ENCODE measurements at regions not wholly inside any gene's neighbourhood (a gene's known extent, or its start where the extent isn't known, plus 50 kb on each side); places are given as distances from the start of the nearest gene placed in this dataset.

GRCh38 chrX:97673135-97673534 is 789.4 kb downstream of the RPA4 start:
- no peaks in the 10 kb centered on the region for H3K4me1 ChIP-seq (replicated peaks in 1 of 4; ENCODE audit: control insufficient read depth in 3 of 4, insufficient read depth in 4 of 4, low read length in 3 of 4)
- ChIA-PET CTCF (ENCODE audit: partially characterized antibody) (no interaction called here), POLR2A (ENCODE audit: partially characterized antibody) (no interaction called here)
- H2BK15ac ChIP-seq (ENCODE audit: low read length): no peak overlapping the region
- no peak overlapping the region for H2AK5ac ChIP-seq (ENCODE audit: low read depth, low read length)
- H2BK5ac ChIP-seq (ENCODE audit: low read depth, low read length): no peak overlapping the region
- no peak overlapping the region for H2BK120ac ChIP-seq (replicated peaks; ENCODE audit: low read depth, low read length)
- no peaks in the 10 kb centered on the region for H3K79me2 ChIP-seq (ENCODE audit: control insufficient read depth in 1 of 2, insufficient read depth in 2 of 2, low read length in 2 of 2)
- no peak overlapping the region for H4K8ac ChIP-seq (ENCODE audit: extremely low read depth, insufficient read depth, low read length)
- no peak overlapping the region for H2BK20ac ChIP-seq (ENCODE audit: low read length)
- no peak overlapping the region for H3K56ac ChIP-seq (replicated peaks; ENCODE audit: insufficient read length, low read depth, low read length)
- no peak overlapping the region for H3K4me3 ChIP-seq (ENCODE audit: extremely low read depth in 1 of 4, insufficient read depth in 2 of 4, low read depth in 3 of 4, low read length in 4 of 4)
- H2BK12ac ChIP-seq (ENCODE audit: low read depth, low read length): no peak overlapping the region
- no peaks in the 10 kb centered on the region for H3K79me1 ChIP-seq (ENCODE audit: low read depth, low read length)
- H3K36me3 ChIP-seq (ENCODE audit: control insufficient read depth in 2 of 4, insufficient read depth in 4 of 4, low read length in 3 of 4): no peaks in the 10 kb centered on the region
- H3K14ac ChIP-seq (ENCODE audit: insufficient read length): no peak overlapping the region
- H3K23ac ChIP-seq (ENCODE audit: insufficient read length): no peak overlapping the region
- H4K5ac ChIP-seq (ENCODE audit: insufficient read length, low read depth, low read length): no peak overlapping the region
- no peaks in the 10 kb centered on the region for H3K23me2 ChIP-seq (ENCODE audit: low read depth, low read length)
- FAIRE-seq: no peak
- no peaks in the 10 kb centered on the region for H3K9me3 ChIP-seq (ENCODE audit: insufficient read depth in 2 of 2, low read depth in 1 of 2, low read length in 1 of 2)
- no peak overlapping the region for H3K18ac ChIP-seq (ENCODE audit: extremely low read depth, low read length)
- no peak for DNase-seq (ENCODE audit: low read depth in 1 of 2, low spot score in 2 of 2)
- no peaks in the 10 kb centered on the region for H4K20me1 ChIP-seq (replicated peaks in 1 of 2; ENCODE audit: control insufficient read depth in 1 of 2, insufficient read depth in 2 of 2, low read length in 2 of 2)
- H3K4ac ChIP-seq (replicated peaks; ENCODE audit: insufficient read length, low read depth, low read length): no peak overlapping the region
- no peak overlapping the region for H3K4me2 ChIP-seq (ENCODE audit: insufficient read depth in 1 of 2, low read depth in 2 of 2, low read length in 2 of 2)
- H3K9ac ChIP-seq (replicated peaks in 1 of 4; ENCODE audit: extremely low read depth in 1 of 4, low read depth in 3 of 4, low read length in 3 of 4): no peak overlapping the region
- no peak overlapping the region for H4K91ac ChIP-seq (replicated peaks; ENCODE audit: insufficient read length, low read length)
- no peaks in the 10 kb centered on the region for H3K27me3 ChIP-seq (replicated peaks in 1 of 4; ENCODE audit: control insufficient read depth in 3 of 4, extremely low read depth in 1 of 4, insufficient read depth in 3 of 4, low read length in 3 of 4)
- H3K27ac ChIP-seq (ENCODE audit: low read depth, low read length): no peak overlapping the region
- no peak overlapping the region for H2AFZ ChIP-seq (ENCODE audit: low read length)
- 96% methylated on average over 5 of the region's 5 CpGs; no CpG with 5 or more reads in 1 of the 2 experiments for WGBS, 2 experiments (ENCODE audit: extremely low coverage in 1 of 2, insufficient coverage in 1 of 2, insufficient read length in 1 of 2, insufficient replicate concordance in 2 of 2, low coverage in 1 of 2, low lambda C conversion rate in 2 of 2, missing lambda C conversion rate in 1 of 2)
- no peak for TF ChIP-seq EP300 (IDR thresholded peaks at IDR 0.05; ENCODE audit: borderline replicate concordance in 1 of 2, low read depth in 2 of 2, low read length in 2 of 2)
- TF ChIP-seq SIRT6 (IDR thresholded peaks at IDR 0.05; ENCODE audit: low read length): no peak
- no peak for TF ChIP-seq GTF2F1 (IDR thresholded peaks at IDR 0.05; ENCODE audit: borderline replicate concordance, low read depth, low read length)
- no peak for TF ChIP-seq TAF7 (optimal IDR thresholded peaks at IDR 0.05; ENCODE audit: borderline replicate concordance, low read depth, low read length)
- TF ChIP-seq KDM1A (IDR thresholded peaks at IDR 0.05; ENCODE audit: borderline replicate concordance, low read length): no peak
- no peak for TF ChIP-seq KDM4A (IDR thresholded peaks at IDR 0.05; ENCODE audit: low read depth, low read length, severe bottlenecking)
- TF ChIP-seq POU5F1 (IDR thresholded peaks at IDR 0.05; ENCODE audit: low read depth, low read length): no peak
- TF ChIP-seq MAFK (IDR thresholded peaks at IDR 0.05; ENCODE audit: low read depth, low read length): no peak
- no peak for TF ChIP-seq HDAC2 (IDR thresholded peaks at IDR 0.05; ENCODE audit: borderline replicate concordance in 1 of 2, low read depth in 2 of 2, low read length in 2 of 2)
- no peak for TF ChIP-seq SIN3A (conservative IDR thresholded peaks at IDR 0.05 in 1 of 2, IDR thresholded peaks at IDR 0.05 in 1 of 2; ENCODE audit: low read depth in 1 of 2, low read length in 2 of 2)
- TF ChIP-seq RXRA (IDR thresholded peaks at IDR 0.05; ENCODE audit: insufficient read depth, low read depth, low read length): no peak
- no peak for TF ChIP-seq NANOG (IDR thresholded peaks at IDR 0.05; ENCODE audit: insufficient read depth, low read depth, low read length, poor library complexity, severe bottlenecking)
- TF ChIP-seq BACH1 (IDR thresholded peaks at IDR 0.05; ENCODE audit: low read length): no peak
- TF ChIP-seq EGR1 (IDR thresholded peaks at IDR 0.05; ENCODE audit: borderline replicate concordance, low read depth, low read length): no peak
- TF ChIP-seq POLR2A (IDR thresholded peaks at IDR 0.05; ENCODE audit: control extremely low read depth in 1 of 2, low read depth in 2 of 2, low read length in 2 of 2): no peak
- no peak for TF ChIP-seq CREB1 (IDR thresholded peaks at IDR 0.05)
